TTC549 (cell line): ENCODE measurements at regions not wholly inside any gene's neighbourhood (a gene's known extent, or its start where the extent isn't known, plus 50 kb on each side); places are given as distances from the start of the nearest gene placed in this dataset.

Experiments used
- FAIRE-seq: peaks from 2 replicates; lab custom pipeline; 2012; peaks lifted over from hg19 to GRCh38; lab: Jason Lieb, UNC

DNA sequence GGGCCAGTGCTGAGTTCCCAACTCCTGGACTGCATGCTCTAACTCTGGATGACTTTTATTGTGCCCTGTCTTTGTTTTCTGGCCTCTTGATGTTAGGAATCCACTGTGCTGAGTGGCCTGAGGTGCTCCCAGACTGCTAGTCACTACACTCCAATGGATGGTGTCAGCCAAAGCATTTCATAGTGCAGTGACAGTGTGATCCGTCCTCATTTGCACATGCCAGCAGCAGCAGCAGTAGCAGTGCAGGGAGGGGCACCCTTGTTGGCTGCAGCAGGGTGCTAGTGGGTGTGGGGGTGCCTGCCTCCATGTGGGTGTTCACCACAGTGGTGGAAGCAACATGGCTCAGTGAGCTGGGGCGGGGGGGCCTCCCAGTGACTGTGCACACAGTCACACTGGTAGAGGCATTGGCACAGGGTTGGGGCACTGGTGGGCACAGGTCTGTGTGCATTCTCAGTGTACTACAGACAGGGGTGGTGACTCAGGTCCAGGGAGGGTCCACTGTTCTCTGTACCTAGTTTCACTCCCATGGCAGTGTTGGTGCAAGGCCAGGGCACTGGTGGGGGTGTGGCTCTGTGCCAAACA, 214.0 kb downstream of the ZC3H11B start:
- no peak for FAIRE-seq

DNA sequence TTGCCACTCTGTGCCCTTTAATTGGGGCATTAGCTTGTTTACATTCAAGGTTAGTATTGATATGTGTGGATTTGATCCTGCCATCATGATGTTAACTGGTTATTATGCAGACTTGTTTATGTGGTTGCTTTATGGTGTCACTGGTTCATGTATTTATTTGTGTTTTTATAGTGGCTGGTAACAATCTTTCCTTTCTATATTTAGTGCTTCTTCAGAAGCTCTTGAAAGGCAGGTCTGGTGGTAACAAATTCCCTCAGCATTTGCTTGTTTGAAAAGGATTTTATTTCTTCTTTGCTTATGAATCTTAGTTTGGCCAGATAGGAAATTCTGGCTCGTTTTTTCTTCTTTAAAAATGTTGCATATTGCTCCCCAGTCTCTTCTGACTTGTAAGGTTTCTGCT, 215.4 kb downstream of the ZC3H11B start:
- no peak for FAIRE-seq

DNA sequence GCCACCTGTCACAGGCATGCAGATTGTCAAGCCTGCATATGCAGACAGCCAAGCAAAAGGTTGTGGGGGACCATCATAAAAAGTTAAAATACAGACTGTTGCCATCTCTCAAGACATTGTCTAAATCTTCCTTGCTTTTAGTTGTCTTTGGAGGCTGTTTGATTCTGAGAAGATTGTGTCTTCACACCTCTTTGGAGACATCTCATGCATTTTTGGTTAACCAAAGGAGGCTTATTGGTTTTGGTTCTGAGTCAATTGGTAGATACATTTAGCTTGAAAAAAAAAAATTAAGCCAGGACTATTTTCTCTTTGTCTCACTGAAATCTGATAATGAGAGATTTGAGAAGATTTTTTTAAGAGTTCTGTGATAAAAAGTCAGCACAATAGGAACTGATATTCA, 217.6 kb downstream of the LYPLAL1 start:
- no peak for FAIRE-seq

DNA sequence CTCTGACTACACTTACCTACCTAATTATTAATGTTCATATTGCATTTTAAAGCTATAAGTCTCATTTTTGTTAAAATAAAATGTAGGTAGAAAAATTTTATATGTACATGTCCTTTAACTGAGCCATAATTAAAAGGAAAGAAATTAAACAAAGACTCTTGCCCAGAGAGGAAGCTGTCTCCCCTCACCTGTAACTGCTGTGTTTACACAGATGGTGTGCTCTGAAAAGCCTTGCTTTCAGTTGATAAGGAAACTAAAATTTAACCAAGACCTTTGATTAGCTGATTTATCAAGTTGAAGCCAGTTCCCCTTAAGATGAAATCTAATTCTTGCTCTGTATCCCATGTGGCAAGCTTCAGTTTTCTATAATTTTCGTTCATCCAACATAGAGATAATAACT, 213.5 kb downstream of the LYPLAL1 start:
- no peak for FAIRE-seq

DNA sequence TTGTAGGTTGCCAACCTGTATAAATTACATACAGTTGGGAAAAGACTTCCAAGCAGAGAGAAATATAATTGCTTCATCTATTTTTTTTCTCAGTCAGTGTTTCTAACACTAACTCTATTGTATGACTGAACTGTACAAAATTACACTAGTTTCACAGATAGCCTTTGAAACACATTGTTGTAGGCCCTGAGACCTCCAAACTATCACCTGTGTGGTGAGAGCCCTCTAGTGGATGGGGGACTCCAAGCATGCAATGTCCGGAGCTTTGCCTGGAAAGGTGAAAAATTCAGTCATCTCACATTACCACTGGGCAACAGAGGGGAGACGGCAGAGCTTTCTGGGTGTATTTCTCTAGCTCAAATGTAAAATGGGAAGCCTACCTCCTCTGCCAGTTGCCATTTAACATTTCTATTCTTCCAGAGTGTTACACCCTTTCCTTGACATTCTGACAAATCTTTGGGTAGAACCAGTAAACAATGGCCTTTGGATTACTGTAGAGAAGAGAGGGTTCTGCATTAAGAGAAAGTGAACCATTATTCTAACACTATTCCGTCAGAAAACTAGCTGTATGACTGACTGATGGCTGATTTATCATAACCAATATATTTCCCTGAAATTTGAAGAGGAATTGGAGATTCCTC, 212.2 kb downstream of the LYPLAL1 start:
- no peak for FAIRE-seq

DNA sequence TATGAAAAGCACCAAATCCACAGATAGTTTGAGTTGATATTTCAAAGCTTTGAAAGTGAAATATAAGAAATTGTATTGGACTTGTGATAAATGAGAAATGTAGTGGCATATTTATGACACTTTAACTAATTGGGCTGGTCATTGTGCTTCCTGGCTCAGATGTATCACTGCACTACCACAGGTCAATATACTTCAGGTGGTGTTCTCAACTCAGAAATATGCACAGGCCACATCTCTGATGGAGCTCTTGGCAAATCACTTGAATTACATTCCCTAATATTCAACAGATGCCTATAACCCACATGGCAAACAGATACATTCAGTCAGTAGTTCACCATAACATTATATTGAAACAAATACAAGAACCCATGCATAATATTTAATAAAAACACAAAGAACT, 209.6 kb downstream of the LYPLAL1 start:
- FAIRE-seq, result no peak

DNA sequence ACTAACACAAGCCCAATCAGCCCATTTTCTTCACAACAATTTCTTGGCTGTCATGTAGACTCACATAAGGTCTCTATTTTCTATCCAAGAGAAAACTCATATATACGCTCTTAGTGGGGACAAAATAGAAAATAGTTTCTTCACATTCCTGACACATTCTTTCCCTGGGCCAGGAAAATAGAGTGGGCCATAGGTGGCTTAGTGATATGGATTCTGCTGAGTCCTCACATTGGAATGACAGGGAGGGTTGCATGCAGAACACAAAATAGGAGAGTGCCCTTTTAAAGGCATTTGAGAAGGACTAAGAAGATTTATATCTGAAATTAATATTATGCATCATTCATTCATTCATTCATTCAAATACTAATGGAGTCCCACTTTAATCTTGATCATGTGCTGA, 207.7 kb downstream of the LYPLAL1 start:
- FAIRE-seq, result no peak

DNA sequence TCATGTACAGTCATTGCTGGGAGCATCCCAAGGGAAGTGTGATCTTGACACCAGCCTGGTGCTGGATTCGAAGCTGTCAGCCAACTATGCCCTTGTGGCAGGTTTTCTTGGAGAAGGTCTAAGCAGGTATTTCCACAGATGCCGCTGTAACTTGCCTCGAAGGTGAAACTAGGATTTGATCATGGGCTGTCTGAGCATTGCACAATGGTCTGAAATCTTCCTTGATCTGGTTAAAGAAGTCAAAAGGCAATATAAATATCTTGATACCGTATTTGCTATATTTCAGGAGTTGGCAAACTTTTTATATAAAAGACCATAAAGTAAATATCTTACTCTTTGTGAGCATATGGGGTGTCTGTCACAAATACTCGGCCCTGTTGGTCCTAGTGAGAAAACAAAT, 206.8 kb downstream of the LYPLAL1 start:
- no peak for FAIRE-seq

DNA sequence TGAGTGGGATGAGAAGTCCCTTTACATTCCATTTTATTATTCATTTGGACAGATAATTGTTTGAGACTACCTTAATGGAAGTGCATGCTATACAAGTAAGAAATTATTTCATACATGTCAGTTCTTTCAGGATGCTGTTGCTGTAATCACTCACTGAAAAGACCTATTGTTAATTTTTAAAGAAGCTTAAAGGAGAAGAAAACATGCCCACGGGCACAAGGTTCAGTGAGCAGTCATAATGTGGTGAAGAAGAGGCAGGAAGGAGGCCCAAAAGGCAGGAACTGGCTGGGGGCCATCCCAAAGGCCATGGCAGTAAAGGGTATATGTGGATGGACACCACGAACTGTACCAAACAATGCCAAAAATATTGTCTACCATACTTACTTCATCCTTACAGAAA, 206.0 kb downstream of the LYPLAL1 start:
- no peak for FAIRE-seq

DNA sequence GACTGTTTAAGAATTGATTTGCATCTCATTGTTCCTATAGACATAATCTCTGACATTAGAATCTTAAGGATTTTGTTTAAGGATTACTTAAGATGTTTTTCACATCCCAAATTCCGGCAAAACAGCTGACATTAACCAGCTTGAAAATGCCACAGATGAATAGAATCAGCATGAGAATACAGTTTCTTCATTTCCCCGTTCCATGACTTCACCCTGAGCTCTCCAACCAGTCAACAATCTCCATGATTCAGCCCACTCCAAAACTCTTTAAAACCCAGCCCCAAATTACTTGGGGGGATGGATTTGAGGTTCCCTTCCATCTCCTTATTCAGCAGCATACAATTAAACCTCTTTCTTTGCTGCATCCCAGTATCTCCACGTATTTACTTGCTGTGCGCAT, 201.0 kb downstream of the LYPLAL1 start:
- no peak for FAIRE-seq

DNA sequence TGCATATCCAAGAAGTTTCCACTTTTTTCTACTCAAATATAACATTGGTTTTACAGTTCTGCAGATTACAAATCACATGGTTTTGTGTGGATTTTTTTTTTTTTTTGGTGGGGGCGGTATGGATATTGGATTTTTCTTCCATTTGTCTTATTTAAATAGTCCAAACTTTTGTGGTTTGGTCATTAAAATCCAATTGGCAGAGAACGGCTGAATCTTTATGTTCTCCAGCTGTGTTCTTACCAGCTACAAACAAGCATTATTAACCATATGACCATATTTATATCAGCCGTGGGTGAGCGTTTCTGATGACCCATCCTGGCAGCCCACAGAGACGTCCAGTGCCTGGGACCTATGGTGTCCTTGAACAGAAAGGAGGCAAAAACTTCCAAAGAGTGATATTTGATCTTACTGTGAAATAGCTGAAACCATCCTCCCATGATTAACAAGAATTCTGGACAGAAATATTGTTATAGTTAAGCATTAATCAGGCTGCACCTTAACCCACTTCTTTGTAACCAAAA, 200.4 kb downstream of the LYPLAL1 start:
- FAIRE-seq, result no peak

DNA sequence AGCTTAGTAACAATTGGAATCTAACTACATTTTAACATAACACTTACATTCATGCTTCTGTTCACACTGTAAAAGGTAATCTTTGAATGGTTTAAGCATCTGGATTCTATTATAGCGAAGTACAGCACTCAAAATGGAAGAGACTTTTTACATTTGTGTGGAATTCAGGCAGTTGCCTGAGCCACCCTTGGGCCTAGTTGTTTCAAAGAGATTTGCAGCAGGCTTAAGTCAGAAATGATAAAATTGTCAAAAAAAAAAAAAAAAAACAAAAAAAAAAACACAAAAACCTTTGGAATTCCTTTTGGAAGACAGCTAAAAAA, 199.9 kb downstream of the LYPLAL1 start:
- no peak for FAIRE-seq

DNA sequence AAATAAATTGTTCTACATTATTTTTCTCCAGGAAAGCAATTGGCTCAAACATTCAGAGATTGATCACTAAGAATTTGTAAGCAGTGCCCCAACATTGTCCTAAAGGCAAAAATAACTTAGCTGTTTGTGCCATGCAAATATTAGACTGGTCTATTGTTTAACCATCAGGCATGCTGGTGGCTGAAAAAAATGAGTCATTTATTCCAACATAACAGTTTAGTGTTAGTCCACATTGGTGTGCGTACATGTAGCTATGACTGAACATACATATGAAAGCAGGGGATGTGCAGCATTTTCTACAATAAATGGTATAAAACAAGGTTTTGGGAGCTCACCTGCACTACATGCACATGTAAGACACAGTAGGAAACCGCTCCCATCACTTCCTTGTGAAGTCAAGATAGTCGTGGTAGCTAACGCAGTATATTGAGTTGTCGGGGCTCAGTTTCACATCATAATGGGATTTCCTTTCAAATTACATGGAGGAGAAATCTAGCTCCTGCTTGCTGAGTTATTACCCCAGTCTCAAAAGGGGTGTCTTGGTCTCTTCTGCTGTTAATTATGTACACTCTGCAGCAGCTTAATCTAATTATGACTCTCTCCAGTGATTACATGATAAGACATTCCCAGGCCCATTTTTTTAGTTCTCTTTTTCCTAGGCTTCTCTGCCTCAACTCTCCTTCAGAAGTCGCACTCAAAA, 199.4 kb downstream of the LYPLAL1 start:
- no peak for FAIRE-seq

DNA sequence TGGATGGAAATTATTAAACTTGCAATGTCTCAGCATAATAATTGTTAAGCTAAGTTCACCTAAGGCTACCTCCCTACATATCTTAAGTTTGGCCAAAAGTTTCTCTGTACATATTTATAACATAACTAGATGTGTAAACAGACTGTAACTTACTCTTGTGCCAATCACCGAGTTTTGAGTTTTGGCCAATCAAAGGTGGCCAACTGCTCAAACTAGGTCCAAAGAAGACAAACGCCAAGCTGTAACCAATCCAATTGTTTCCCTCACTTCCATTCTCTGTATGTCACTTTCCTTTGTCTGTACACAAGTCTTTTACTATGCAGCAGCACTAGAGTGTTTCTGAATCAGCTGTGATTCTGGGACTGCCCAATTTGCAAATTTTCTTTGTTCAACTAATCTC, 197.8 kb downstream of the LYPLAL1 start:
- FAIRE-seq, result no peak

DNA sequence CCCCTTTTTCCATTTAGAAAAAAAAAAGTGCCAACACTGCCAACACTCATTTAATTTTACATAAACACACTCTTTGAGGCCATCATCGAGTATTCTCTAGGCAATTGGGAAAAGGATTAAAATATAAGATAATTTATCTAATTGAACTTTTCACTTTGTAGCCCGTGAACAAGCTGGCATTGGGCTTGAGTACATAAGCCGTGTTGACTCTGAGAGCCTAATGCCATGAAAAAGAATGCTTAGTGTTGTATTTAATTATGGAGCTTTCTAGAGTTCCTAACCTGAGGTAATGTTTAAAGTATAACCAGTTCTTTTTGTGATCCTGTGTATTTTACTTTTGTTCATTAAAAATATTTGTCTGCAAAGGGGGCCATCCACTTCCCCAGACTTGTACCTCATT, 193.8 kb downstream of the LYPLAL1 start:
- FAIRE-seq, result no peak

DNA sequence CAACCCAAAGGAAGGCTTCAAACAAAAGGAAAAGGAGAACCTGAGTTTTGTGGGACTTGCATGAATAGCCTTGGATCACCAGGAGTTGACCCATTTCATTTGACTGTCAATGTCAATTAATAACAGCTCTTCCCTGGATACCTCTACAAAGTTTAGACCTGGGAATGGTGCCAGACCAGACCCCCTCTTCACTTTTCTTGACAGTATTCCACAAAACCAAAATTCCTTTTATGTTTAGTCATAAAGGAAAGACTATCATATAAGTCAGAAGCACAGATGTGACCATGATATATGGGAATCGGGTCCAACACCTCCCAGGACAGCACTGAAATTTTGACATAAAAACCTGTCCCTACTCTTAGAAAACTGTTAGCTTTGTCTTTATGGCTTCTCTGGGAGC, 191.8 kb downstream of the LYPLAL1 start:
- FAIRE-seq, result no peak

DNA sequence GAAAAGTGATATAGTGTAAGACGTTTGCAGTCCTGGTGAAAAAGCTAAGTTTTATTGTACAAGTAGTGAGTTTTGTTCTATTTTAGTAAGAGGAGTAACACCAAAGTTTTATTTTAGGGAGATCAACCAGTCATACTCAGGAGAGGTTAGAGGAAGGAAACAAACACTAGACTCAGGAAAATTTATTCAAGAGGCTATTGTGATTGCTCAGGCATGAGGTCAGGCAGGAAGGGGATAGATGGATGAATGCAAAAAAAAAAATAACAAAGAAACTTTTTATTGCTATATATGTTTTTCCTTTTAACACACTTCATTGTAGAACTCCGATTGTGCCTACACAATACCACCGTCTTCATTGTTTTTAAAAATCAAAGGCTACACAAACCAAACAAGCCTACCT, 189.0 kb downstream of the LYPLAL1 start:
- no peak for FAIRE-seq

DNA sequence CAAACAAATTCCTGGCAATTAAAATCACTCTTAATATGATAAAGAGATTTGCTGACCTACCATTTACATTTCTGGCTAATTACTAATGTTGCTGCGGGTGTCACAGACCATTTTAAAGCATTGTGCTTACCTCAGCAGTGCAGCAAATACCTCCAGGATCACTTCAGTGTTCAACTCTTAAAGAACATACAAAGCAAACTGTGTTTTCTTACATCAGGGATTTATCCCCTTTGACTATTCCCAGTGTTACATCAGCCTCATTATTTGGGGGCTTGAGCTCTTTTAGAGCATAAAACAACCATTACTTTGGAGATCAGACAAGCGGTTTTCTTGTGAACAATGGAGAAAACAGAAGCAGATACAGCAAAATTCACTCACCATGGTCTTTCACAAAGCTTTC, 185.4 kb downstream of the LYPLAL1 start:
- FAIRE-seq, result no peak

DNA sequence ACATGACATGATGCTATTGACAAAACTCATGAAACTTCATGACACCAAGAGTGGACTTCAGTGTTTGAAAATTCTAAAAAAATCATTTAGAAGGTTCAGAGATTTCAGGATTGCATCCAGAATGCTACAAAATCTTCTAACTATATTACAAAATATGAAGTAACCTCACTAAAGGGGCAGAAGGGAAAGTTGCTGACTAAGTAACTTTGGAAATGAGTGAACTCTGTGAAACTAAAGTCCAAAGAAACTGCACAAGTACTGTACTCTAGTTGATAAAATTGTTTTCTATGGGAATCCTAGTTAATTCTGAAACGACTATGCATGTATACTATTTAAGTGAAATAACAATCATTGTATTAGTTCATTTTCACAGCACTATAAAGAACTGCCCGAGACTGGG, 184.4 kb downstream of the LYPLAL1 start:
- no peak for FAIRE-seq

DNA sequence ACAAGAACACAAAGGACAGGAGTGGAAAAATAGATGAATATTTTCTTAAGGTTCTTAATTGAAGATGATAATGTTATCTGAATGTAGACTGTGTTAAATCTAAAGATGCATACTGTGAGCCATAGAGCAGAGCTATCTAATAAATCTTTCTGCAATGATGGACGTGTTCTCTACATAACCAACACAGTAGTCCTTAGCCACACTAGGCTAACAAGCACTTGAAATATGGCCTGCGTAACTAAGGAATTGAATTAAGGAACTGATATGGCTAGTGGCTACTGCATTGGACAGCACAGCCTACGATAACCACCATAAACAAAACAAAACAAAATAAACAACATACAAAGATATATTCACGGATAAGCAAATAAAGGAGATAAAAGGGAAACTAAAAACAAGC, 181.3 kb downstream of the LYPLAL1 start:
- FAIRE-seq, result no peak

DNA sequence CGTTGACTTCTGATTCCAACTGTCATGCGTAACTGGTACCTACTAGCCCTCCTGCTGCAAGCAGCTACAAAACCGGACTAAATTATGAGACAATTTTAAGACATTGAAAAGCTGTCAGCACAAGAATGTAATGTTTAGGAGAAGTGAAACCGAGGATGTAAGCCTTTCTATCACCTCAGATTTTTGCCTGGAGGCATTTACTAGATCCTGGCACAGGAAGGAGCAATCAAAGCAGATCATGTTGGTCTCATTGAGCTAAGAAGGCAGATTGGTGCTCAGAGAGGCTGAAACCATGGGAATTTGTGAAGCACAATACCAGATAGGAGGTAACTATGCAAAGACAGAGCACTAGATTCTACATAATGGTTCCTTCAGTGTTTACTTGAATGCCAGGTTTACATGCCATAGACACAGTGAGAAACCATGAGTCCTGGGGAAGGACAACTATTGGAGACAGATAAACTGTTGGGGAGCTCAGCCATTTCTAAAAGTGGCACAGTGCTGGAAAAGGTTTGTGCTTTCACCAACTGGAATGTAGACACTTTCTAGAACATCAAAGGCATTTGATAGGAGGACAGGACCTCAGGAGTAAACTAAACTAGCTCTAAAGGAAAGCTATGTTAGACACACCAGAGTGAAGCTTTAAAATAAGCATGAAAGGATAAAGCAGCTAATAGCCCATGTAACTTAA, 179.4 kb downstream of the LYPLAL1 start:
- FAIRE-seq, result no peak

DNA sequence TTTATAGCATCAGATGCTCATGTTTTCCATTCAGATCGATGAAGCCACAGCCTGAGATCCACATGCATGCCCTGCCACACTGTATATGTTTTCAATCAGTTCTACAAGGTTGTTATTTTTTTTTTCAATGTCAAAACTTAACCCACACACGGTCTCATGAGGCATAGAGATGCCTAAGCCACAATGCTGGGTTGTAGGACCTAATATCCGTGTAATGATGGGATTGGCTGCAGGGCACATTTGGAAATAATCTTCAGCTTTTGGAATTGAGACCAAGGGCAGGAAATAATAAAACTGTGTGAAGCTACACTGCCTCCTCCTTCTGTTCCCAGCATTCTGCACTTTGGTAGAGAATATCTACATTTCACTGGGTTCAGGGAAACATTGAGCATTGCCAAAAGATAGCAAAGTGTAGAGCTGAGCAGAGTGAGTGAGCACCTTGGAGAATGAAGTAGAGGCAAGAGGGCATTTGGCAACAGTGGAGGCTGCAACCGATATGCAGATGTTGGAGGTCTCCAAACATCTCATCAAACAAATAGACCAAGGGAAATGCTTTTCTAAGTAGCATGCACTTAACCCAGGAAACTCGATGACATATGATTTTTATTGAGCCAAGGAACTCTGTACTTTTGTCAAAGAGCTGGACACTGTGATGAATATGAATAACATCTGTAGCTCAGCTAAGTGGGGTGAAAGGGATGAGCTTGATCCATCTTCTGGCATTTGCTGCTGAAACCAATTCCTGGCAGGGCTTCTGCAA, 176.7 kb downstream of the LYPLAL1 start:
- FAIRE-seq, result no peak

DNA sequence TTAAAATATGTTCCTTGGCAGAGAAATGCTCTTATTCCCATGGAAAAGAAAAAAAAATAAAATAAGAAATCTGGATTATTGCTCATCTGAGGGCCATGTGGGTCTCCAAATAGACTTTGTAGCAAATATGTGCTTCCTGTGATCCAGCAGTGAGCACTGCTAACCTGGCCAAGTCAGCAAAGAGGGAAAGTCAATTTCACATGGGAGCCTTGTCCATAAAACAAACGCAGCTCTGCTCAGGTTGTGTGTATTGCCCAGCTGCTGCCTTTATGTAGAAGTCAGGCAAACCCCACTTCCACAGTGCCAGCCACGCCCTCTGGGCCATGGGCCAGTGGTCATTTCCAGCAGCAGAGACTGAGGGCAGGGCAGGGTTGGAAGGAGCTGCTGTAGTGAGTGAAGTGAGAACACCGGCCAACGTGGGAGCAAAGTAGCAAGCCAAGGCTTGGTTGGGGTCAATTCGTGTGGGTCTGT, 174.3 kb downstream of the LYPLAL1 start:
- no peak for FAIRE-seq
